Calu3 (cell line): ENCODE measurements at regions not wholly inside any gene's neighbourhood (a gene's known extent, or its start where the extent isn't known, plus 50 kb on each side); places are given as distances from the start of the nearest gene placed in this dataset.

Experiments used
- BruUV-seq: library from RNA; stranded (reverse); fragments of 400-500 nt; replicated peaks from 2 replicates; lab custom pipeline; 2021; lab: Mats Ljungman, UMichigan
- CTCF ChIA-PET: fragments of 300-600 bp; sonication (Branson Sonifier 250); formaldehyde crosslinking; loops from one replicate; lab custom pipeline; 2022; ENCODE audit warnings: antibody characterized with exemption; lab: Charles Lee
- DNase-seq: peaks from one replicate; pipeline ENCODE4 v3.0.0; 2022
- H3K27ac Mint-ChIP-seq: one replicate; pipeline ENCODE4 v1.8.0; 2022; ENCODE audit warnings: mixed read lengths; ENCODE audit not compliant: unreplicated experiment
- H3K27me3 Mint-ChIP-seq: one replicate; pipeline ENCODE4 v1.8.0; 2022; ENCODE audit warnings: mixed read lengths; ENCODE audit not compliant: unreplicated experiment
- H3K36me3 Mint-ChIP-seq: one replicate; pipeline ENCODE4 v1.8.0; 2022; ENCODE audit warnings: mild to moderate bottlenecking, moderate library complexity, mixed read lengths; ENCODE audit not compliant: insufficient read depth, unreplicated experiment
- H3K4me1 Mint-ChIP-seq: one replicate; pipeline ENCODE4 v1.8.0; 2022; ENCODE audit warnings: mild to moderate bottlenecking, low read depth, mixed read lengths; ENCODE audit not compliant: unreplicated experiment
- H3K4me3 Mint-ChIP-seq: one replicate; pipeline ENCODE4 v1.8.0; 2022; ENCODE audit warnings: mild to moderate bottlenecking, low read depth, moderate library complexity, mixed read lengths; ENCODE audit not compliant: unreplicated experiment
- H3K9me3 Mint-ChIP-seq: one replicate; pipeline ENCODE4 v1.8.0; 2022; ENCODE audit warnings: low read depth, mixed read lengths; ENCODE audit not compliant: unreplicated experiment
- CTCF ChIP-seq: fragments of 200-600 bp; IDR thresholded peaks from one replicate; pipeline ENCODE4 v1.8.0; 2022; ENCODE audit warnings: antibody characterized with exemption; ENCODE audit not compliant: unreplicated experiment
- intact Hi-C: fragments of 100-400 bp; cut with micrococcal nuclease; formaldehyde crosslinking; loops from one replicate; pipeline ENCODE4 v1.10.0; 2022; ENCODE audit not compliant: unreplicated experiment

- peaks cover 96% of the 10 kb centered on the region for H3K27me3 Mint-ChIP-seq
- H3K9me3 Mint-ChIP-seq: no peaks in the 10 kb centered on the region
- no peak for DNase-seq
- intact Hi-C loops: no loop called here
- H3K27ac Mint-ChIP-seq: no peak overlapping the region
- no peak overlapping the region for H3K4me3 Mint-ChIP-seq
- CTCF ChIA-PET: no interaction called here
- BruUV-seq: no TSS peak
- no peak for TF ChIP-seq CTCF
- no peaks in the 10 kb centered on the region for H3K36me3 Mint-ChIP-seq
- no peaks in the 10 kb centered on the region for H3K4me1 Mint-ChIP-seq
These were observed 217.9 kb downstream of the SREK1 start for GRCh38 chr5:66362046-66362445.

- CTCF ChIA-PET: no interaction called here
- H3K4me3 Mint-ChIP-seq: no peak overlapping the region
- no peak for TF ChIP-seq CTCF
- H3K36me3 Mint-ChIP-seq: no peaks in the 10 kb centered on the region
- no peaks in the 10 kb centered on the region for H3K4me1 Mint-ChIP-seq
- H3K27ac Mint-ChIP-seq: no peak overlapping the region
- no peak for DNase-seq
- H3K9me3 Mint-ChIP-seq: no peaks in the 10 kb centered on the region
- BruUV-seq: no TSS peak
- H3K27me3 Mint-ChIP-seq: peaks cover 96% of the 10 kb centered on the region
- intact Hi-C loops: no loop called here
These were observed 218.6 kb downstream of the SREK1 start for GRCh38 chr5:66362687-66363086.

GRCh38 chr5:66363097-66363496 lies 219.0 kb downstream of the SREK1 start:
- H3K4me3 Mint-ChIP-seq: no peak overlapping the region
- intact Hi-C loops: no loop called here
- H3K9me3 Mint-ChIP-seq: no peaks in the 10 kb centered on the region
- TF ChIP-seq CTCF: no peak
- H3K36me3 Mint-ChIP-seq: no peaks in the 10 kb centered on the region
- DNase-seq: no peak
- BruUV-seq: no TSS peak
- CTCF ChIA-PET: no interaction called here
- no peaks in the 10 kb centered on the region for H3K4me1 Mint-ChIP-seq
- no peak overlapping the region for H3K27ac Mint-ChIP-seq
- H3K27me3 Mint-ChIP-seq: peaks cover 95% of the 10 kb centered on the region

- H3K36me3 Mint-ChIP-seq: no peaks in the 10 kb centered on the region
- no peaks in the 10 kb centered on the region for H3K9me3 Mint-ChIP-seq
- no peak overlapping the region for H3K27ac Mint-ChIP-seq
- TF ChIP-seq CTCF: no peak
- no peaks in the 10 kb centered on the region for H3K4me1 Mint-ChIP-seq
- CTCF ChIA-PET: no interaction called here
- intact Hi-C loops: no loop called here
- no peak overlapping the region for H3K4me3 Mint-ChIP-seq
- no peak for DNase-seq
- no TSS peak for BruUV-seq
- H3K27me3 Mint-ChIP-seq: peaks cover 98% of the 10 kb centered on the region
These were observed 220.1 kb downstream of the SREK1 start for GRCh38 chr5:66364186-66364585.
